ES-I3 (cell line): ENCODE measurements at regions not wholly inside any gene's neighbourhood (a gene's known extent, or its start where the extent isn't known, plus 50 kb on each side); places are given as distances from the start of the nearest gene placed in this dataset.

Experiments
- H3K36me3 ChIP-seq: 2 replicates; pipeline ENCODE4 v1.6.1; 2013; ENCODE audit warnings: mild to moderate bottlenecking, low read length, control low read depth, moderate library complexity; ENCODE audit not compliant: insufficient read depth
- H3K4me1 ChIP-seq: 2 replicates; pipeline ENCODE4 v1.6.1; 2013; ENCODE audit warnings: mild to moderate bottlenecking, control low read depth, low read length; ENCODE audit not compliant: insufficient read depth
- H3K9ac ChIP-seq: 2 replicates; pipeline ENCODE4 v1.6.1; 2013; ENCODE audit warnings: low read depth, mild to moderate bottlenecking, low read length, moderate library complexity
- H3K9me3 ChIP-seq: 2 replicates; pipeline ENCODE4 v1.6.1; 2013; ENCODE audit warnings: mild to moderate bottlenecking, low read length, moderate library complexity; ENCODE audit not compliant: control insufficient read depth, insufficient read depth

DNA sequence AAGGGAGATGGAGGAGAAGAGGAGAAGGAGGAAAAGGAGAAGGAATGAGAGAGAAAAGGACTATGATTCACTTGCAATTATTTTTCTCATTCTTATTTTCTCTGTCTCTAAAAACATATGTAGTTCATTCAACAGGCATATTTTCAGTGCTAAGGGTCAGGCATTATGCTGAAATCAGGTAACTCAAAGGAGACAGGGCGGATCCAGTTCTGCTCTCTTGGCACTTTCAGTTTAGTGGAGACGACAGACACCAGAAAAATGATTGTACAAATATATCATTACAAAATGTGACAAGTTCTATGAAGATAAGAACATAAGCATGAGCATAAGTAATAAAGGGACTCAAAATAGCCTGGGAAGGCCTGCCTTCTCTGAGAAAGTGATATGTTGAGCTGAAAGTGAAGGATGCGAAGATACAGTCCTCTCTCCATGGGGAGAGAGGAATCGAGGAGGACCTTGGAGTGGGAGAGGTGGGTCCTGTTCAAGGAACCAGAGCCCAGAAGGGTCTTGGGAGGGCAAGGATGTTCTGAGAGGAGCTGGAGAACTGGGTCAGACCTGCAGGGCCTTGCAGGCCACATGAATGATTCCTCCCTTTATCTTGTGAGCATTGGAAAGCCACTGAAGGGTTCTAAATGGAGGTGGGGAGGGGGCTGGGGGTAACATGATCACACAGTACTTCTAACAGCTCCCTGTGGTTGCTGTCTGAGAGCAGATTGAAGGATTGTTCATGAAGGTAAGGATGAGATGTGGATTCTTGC, 58.6 kb upstream of the TMEM17 start:
- no peak overlapping the region for H3K9ac ChIP-seq
- H3K36me3 ChIP-seq = no peaks in the 10 kb centered on the region
- H3K4me1 ChIP-seq = no peaks in the 10 kb centered on the region; the same call in 1 of the 2 replicates
- H3K9me3 ChIP-seq = no peaks in the 10 kb centered on the region

DNA sequence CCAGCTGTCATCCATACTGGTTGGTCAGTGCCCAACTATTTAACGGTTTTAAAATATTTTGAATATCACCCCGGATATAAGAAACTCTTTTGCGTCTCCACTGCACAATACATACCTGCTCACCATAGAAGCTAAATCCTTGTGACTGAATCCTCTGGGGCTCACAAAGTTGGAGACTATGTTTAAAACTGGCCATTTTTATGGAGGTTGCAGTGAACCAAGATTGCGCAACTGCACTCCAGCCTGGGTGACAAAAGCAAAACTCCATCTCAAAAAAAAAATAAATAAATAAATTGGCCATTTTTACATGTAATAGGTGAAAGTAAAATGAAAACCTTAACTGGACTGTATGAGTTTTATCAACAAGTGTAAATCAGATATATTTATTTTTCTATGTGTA, 55.6 kb upstream of the TMEM17 start:
- no peaks in the 10 kb centered on the region for H3K4me1 ChIP-seq
- H3K36me3 ChIP-seq = no peaks in the 10 kb centered on the region
- H3K9ac ChIP-seq = no peak overlapping the region
- no peaks in the 10 kb centered on the region for H3K9me3 ChIP-seq

- Histone ChIP-seq H3K36me3 (no peaks in the 10 kb centered on the region), H3K9ac (no peak overlapping the region), H3K4me1 (no peaks in the 10 kb centered on the region), H3K9me3 (no peaks in the 10 kb centered on the region)
Measured at GRCh38 chr2:62559582-62559981, 53.6 kb upstream of the TMEM17 start.

DNA sequence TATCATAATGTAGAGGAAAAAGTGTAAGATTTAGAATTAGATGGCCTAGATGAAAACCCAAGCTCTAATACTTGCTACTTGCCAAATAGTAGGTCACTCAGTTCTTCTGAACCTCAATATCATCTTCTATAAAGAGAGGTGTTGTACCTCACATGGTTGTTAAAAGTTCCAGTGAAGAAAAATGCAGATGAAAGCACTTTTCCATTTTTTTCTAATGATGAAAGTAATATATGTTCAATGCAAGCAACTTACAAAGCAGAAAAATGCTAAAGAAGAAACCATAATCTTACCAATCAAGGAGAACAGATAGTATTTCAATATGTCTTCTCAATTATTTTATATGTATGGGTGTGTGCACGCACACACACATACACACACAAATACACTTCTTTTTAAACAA, 52.7 kb upstream of the TMEM17 start:
- no peaks in the 10 kb centered on the region for H3K9me3 ChIP-seq
- no peaks in the 10 kb centered on the region for H3K36me3 ChIP-seq
- H3K4me1 ChIP-seq = no peaks in the 10 kb centered on the region
- no peak overlapping the region for H3K9ac ChIP-seq

- Histone ChIP-seq H3K4me1 (no peaks in the 10 kb centered on the region), H3K9me3 (no peaks in the 10 kb centered on the region)
Measured at GRCh38 chr2:62556086-62556485, 50.1 kb upstream of the TMEM17 start.

More at GRCh38 chr2:62556086-62556485, 50.1 kb upstream of the TMEM17 start:
- Histone ChIP-seq H3K36me3 (no peaks in the 10 kb centered on the region), H3K9ac (no peak overlapping the region)
